Fibroblast of lung (primary cell): ENCODE measurements at regions not wholly inside any gene's neighbourhood (a gene's known extent, or its start where the extent isn't known, plus 50 kb on each side); places are given as distances from the start of the nearest gene placed in this dataset.
A peak's percentile ranks its signal among the peaks of the same experiment; 100 is the strongest.
"Not testable (repeated sequence)": the region's sequence is repeated elsewhere in the genome, so short reads cannot be mapped to it uniquely, and the experiment has no call there.

ENCODE experiments used
- DNase-seq, 2 donors: peaks; one replicate each; pipeline versions ENCODE4 v3.0.0 to v3.0.0-alpha.2; 2010; ENCODE audit warnings: low read depth in 2 of 2
- H2AFZ ChIP-seq: 2 replicates; pipeline ENCODE4 v1.5.1; 2012; ENCODE audit warnings: low read length, control low read depth, inconsistent platforms
- H3K27ac ChIP-seq: 2 replicates; pipeline ENCODE4 v1.5.1; 2011; ENCODE audit warnings: low read length, control low read depth; ENCODE audit not compliant: insufficient read depth
- H3K27me3 ChIP-seq: 2 replicates; pipeline ENCODE4 v1.5.1; 2011; ENCODE audit warnings: mild to moderate bottlenecking, low read length; ENCODE audit not compliant: control insufficient read depth, insufficient read depth
- H3K36me3 ChIP-seq: 2 replicates; pipeline ENCODE4 v1.5.1; 2011; ENCODE audit warnings: low read length; ENCODE audit not compliant: control insufficient read depth, insufficient read depth
- H3K4me1 ChIP-seq: 2 replicates; pipeline ENCODE4 v1.5.1; 2011; ENCODE audit warnings: low read length; ENCODE audit not compliant: control insufficient read depth, insufficient read depth; ENCODE audit errors: extremely low read depth
- H3K4me2 ChIP-seq: 2 replicates; pipeline ENCODE4 v1.5.1; 2011; ENCODE audit warnings: low read length, control low read depth; ENCODE audit not compliant: insufficient read depth; ENCODE audit errors: extremely low read depth
- H3K4me3 ChIP-seq, 4 experiments: fragments of 200-600 bp in 1 of 4; sonication (generic) in 1 of 4; replicated peaks in 1 of 4; 2 replicates each; pipeline ENCODE4 v1.5.1; 2011 to 2016; ENCODE audit warnings: low read length in 4 of 4, low read depth in 3 of 4, mild to moderate bottlenecking in 3 of 4, control low read depth in 2 of 4, inconsistent platforms in 1 of 4, mixed read lengths in 1 of 4; ENCODE audit not compliant: insufficient read depth in 1 of 4; ENCODE audit errors: control extremely low read depth in 1 of 4
- H3K79me2 ChIP-seq: 2 replicates; pipeline ENCODE4 v1.5.1; 2012; ENCODE audit warnings: mild to moderate bottlenecking, low read length, inconsistent platforms; ENCODE audit not compliant: control insufficient read depth, insufficient read depth
- H3K9ac ChIP-seq: 2 replicates; pipeline ENCODE4 v1.5.1; 2011; ENCODE audit warnings: mild to moderate bottlenecking, low read length, control low read depth; ENCODE audit not compliant: insufficient read depth
- H3K9me3 ChIP-seq: 2 replicates; pipeline ENCODE4 v1.5.1; 2012; ENCODE audit warnings: low read depth, low read length; ENCODE audit not compliant: control insufficient read depth, insufficient read depth
- H4K20me1 ChIP-seq: 2 replicates; pipeline ENCODE4 v1.5.1; 2011; ENCODE audit warnings: low read length; ENCODE audit not compliant: control insufficient read depth, insufficient read depth; ENCODE audit errors: extremely low read depth
- EZH2 ChIP-seq: IDR thresholded peaks from 2 replicates; pipeline ENCODE4 v1.5.1; 2012; ENCODE audit warnings: low read length, control low read depth, mild to moderate bottlenecking; ENCODE audit errors: missing control alignments
- TF ChIP-seq, protein P1 (sequence below), 2 donors: IDR thresholded peaks in 1 of 2; conservative IDR thresholded peaks in 1 of 2; 1 replicate in 1 of 2; 2 replicates in 1 of 2; pipeline ENCODE4 v1.5.1; 2011 to 2012; ENCODE audit warnings: low read length in 2 of 2, control low read depth in 1 of 2, inconsistent platforms in 1 of 2, low read depth in 1 of 2, mild to moderate bottlenecking in 1 of 2

DNA sequence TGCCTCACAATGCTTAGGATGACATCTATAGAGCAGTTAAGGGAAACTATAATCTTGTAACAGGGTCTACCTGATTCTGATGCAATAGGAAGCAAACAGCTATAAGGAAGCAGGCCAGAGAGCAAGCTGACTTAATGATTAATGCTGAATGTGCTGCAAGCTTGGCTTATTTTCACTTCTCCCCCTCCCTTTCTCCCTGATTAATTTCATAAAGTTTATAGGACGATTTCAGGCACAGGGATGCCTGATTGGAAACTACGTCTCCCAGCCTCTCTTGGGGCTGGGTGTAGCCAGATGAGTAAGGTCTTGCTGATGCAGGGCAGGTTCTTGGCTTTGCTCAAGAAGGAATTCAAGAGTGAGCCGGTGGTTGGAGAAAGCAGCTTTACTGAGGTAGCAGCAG lies 82.8 kb upstream of the MRI1 start:
- no peak overlapping the region for H2AFZ ChIP-seq
- H3K9me3 ChIP-seq: no peaks in the 10 kb centered on the region
- H3K9ac ChIP-seq: no peak overlapping the region
- no peak overlapping the region for H3K27ac ChIP-seq
- no peak overlapping the region for H3K4me3 ChIP-seq
- H3K27me3 ChIP-seq: no peaks in the 10 kb centered on the region
- no peak overlapping the region for H3K4me2 ChIP-seq
- H3K79me2 ChIP-seq: no peaks in the 10 kb centered on the region
- H3K4me1 ChIP-seq: no peaks in the 10 kb centered on the region
- H4K20me1 ChIP-seq: no peaks in the 10 kb centered on the region
- DNase-seq: peak; percentile 41 to 54
- no peak for TF ChIP-seq EZH2
- TF ChIP-seq, protein P1, sequence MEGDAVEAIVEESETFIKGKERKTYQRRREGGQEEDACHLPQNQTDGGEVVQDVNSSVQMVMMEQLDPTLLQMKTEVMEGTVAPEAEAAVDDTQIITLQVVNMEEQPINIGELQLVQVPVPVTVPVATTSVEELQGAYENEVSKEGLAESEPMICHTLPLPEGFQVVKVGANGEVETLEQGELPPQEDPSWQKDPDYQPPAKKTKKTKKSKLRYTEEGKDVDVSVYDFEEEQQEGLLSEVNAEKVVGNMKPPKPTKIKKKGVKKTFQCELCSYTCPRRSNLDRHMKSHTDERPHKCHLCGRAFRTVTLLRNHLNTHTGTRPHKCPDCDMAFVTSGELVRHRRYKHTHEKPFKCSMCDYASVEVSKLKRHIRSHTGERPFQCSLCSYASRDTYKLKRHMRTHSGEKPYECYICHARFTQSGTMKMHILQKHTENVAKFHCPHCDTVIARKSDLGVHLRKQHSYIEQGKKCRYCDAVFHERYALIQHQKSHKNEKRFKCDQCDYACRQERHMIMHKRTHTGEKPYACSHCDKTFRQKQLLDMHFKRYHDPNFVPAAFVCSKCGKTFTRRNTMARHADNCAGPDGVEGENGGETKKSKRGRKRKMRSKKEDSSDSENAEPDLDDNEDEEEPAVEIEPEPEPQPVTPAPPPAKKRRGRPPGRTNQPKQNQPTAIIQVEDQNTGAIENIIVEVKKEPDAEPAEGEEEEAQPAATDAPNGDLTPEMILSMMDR (conservative IDR thresholded peaks at IDR 0.05 in 1 of 2, IDR thresholded peaks at IDR 0.05 in 1 of 2; ENCODE audit: low read depth in 1 of 2, low read length in 2 of 2): no peak
- no peaks in the 10 kb centered on the region for H3K36me3 ChIP-seq

DNA sequence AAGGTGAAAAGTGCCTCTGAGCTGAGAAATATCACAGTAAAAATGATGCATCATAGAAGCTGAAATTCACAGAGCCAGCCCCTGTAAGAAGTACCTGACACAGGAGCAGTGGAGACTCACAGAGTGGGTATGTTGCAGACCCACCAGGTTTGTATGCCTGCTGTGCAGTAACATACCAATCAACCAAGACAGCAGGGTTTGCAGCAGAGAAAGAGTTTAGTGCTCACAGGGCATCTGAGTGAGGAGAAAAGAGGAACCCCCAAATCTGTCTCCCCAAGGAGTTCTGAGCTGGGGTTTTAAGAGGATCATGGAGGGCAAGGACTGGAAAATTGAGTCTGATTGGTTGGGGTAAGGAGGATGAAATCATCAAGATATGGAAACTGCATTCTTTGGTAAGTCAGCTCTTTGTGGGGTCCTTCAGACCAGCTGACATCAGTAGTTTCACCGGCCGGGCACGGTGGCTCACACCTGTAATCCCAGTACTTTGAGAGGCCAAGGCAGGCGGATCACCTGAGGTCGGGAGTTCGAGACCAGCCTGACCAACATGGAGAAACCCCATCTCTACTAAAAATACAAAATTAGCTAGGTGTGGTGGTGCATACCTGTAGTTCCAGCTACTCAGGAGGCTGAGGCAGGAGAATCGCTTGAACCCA lies 83.5 kb upstream of the MRI1 start:
- DNase-seq, H3K4me3 ChIP-seq, H3K9me3 ChIP-seq, H3K4me2 ChIP-seq, H3K9ac ChIP-seq, H4K20me1 ChIP-seq, H3K27me3 ChIP-seq, H2AFZ ChIP-seq, H3K36me3 ChIP-seq, H3K4me1 ChIP-seq, H3K27ac ChIP-seq, H3K79me2 ChIP-seq: not testable (repeated sequence)

DNA sequence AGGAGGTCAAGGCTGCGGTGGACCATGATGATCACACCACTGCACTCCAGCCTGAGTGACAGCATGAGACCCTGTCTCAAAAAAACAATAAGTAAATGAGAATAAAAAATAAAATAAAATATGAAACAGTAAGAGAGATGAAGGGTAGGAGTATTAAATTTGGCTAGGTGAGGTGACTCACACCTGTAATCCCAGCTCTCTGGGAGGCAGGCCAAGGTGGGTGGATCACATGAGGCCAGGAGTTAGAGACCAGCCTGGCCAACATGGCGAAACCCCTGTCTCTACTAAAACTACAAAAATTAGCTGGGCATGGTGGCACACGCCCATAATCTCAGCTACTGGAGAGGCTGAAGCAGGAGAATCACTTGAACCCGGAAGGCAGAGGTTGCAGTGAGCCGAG lies 87.4 kb upstream of the MRI1 start:
- H3K4me2 ChIP-seq, H3K27me3 ChIP-seq: not testable (repeated sequence)

DNA sequence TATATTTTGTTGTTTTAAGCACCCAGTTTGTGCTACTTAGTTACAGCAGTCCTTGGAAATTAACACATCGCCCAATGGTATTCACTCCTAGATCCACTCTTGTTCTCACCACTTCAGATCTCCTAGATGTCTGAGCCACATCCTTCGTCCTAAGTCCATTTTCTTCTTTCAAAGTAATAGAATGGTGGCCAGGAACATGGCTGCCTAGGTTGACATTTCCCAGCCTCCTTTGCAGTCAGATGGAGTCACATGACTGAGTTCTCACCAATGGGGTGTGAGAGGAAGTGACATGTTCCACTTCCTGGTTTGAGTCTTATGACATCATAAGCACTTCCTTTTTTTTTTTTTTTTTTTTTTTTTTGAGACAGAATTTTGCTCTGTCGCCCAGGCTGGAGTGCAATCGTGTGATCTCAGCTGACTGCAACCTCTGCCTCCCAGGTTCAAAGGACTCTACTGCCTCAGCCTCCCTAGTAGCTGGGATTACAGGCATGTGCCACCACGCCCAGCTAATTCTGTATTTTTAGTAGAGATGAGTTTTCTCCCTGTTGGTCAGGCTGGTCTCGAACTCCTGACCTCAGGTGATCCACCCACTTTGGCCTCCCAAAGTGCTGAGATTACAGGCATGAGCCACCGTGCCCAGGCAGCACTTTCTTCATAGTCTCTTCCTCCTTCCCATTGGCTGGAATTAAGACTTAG lies 91.7 kb upstream of the MRI1 start:
- H3K79me2 ChIP-seq, H3K9me3 ChIP-seq, H3K27me3 ChIP-seq, H4K20me1 ChIP-seq, H3K4me3 ChIP-seq, H3K36me3 ChIP-seq, H3K4me2 ChIP-seq, H3K27ac ChIP-seq, H3K4me1 ChIP-seq, H3K9ac ChIP-seq: not testable (repeated sequence)
- DNase-seq: peak; percentile 17 to 18
- H2AFZ ChIP-seq: peak overlapping the region; percentile 30

More for the DNA sequence above, 87.4 kb upstream of the MRI1 start:
- not testable (repeated sequence) for H3K4me1 ChIP-seq, DNase-seq, H2AFZ ChIP-seq, H3K9ac ChIP-seq, H3K4me3 ChIP-seq, H4K20me1 ChIP-seq, H3K36me3 ChIP-seq, H3K9me3 ChIP-seq, H3K79me2 ChIP-seq, H3K27ac ChIP-seq
